Adipocyte (in vitro differentiated cells): ENCODE measurements at regions not wholly inside any gene's neighbourhood (a gene's known extent, or its start where the extent isn't known, plus 50 kb on each side); places are given as distances from the start of the nearest gene placed in this dataset.
"Not testable (repeated sequence)": the region's sequence is repeated elsewhere in the genome, so short reads cannot be mapped to it uniquely, and the experiment has no call there.

Experiments used
- DNase-seq: peaks from one replicate; pipeline ENCODE4 v3.0.0-alpha.2; 2015; ENCODE audit warnings: low read depth
- H3K27me3 ChIP-seq: replicated peaks from 2 replicates; pipeline ENCODE4 v1.7.0; 2013; ENCODE audit warnings: mild to moderate bottlenecking, low read length, moderate library complexity; ENCODE audit not compliant: control insufficient read depth, insufficient read depth
- H3K36me3 ChIP-seq: 2 replicates; pipeline ENCODE4 v1.7.0; 2013; ENCODE audit warnings: low read length, mild to moderate bottlenecking, moderate library complexity; ENCODE audit not compliant: control insufficient read depth, insufficient read depth, severe bottlenecking
- H3K4me1 ChIP-seq: 2 replicates; pipeline ENCODE4 v1.7.0; 2013; ENCODE audit warnings: mild to moderate bottlenecking, low read length, moderate library complexity; ENCODE audit not compliant: control insufficient read depth, insufficient read depth
- H3K4me3 ChIP-seq: 2 replicates; pipeline ENCODE4 v1.7.0; 2013; ENCODE audit warnings: mild to moderate bottlenecking, low read length, moderate library complexity
- H3K9ac ChIP-seq: 2 replicates; pipeline ENCODE4 v1.7.0; 2013; ENCODE audit warnings: mild to moderate bottlenecking, low read length, moderate library complexity
- H3K9me3 ChIP-seq: 2 replicates; pipeline ENCODE4 v1.7.0; 2013; ENCODE audit warnings: mild to moderate bottlenecking, low read length, moderate library complexity; ENCODE audit not compliant: control insufficient read depth

- DNase-seq, H3K9ac ChIP-seq, H3K27me3 ChIP-seq, H3K9me3 ChIP-seq, H3K36me3 ChIP-seq, H3K4me3 ChIP-seq: not testable (repeated sequence)
- H3K4me1 ChIP-seq, result peaks cover 36% of the 10 kb centered on the region
Measured at GRCh38 chr3:171983685-171984084, 55.7 kb upstream of the FNDC3B start.

- no peaks in the 10 kb centered on the region for H3K27me3 ChIP-seq
Measured at GRCh38 chr3:171984883-171985282, 54.5 kb upstream of the FNDC3B start.

GRCh38 chr3:171986176-171986575 is 53.2 kb upstream of the FNDC3B start:
- Histone ChIP-seq H3K27me3 (no peaks in the 10 kb centered on the region), H3K9me3 (no peaks in the 10 kb centered on the region), H3K4me3 (no peak overlapping the region), H3K9ac (no peak overlapping the region), H3K36me3 (no peaks in the 10 kb centered on the region), H3K4me1 (peaks cover 36% of the 10 kb centered on the region)
- DNase-seq, result no peak

More at GRCh38 chr3:171984883-171985282, 54.5 kb upstream of the FNDC3B start:
- H3K9me3 ChIP-seq, result no peaks in the 10 kb centered on the region
- H3K4me1 ChIP-seq, result peaks cover 36% of the 10 kb centered on the region
- H3K36me3 ChIP-seq, result no peaks in the 10 kb centered on the region
- H3K9ac ChIP-seq, result no peak overlapping the region
- peak; percentile 59 for DNase-seq
- no peak overlapping the region for H3K4me3 ChIP-seq

- H3K9ac ChIP-seq, result no peak overlapping the region
- peaks cover 36% of the 10 kb centered on the region for H3K4me1 ChIP-seq
- no peaks in the 10 kb centered on the region for H3K36me3 ChIP-seq
- DNase-seq, result no peak
- no peaks in the 10 kb centered on the region for H3K27me3 ChIP-seq
- H3K9me3 ChIP-seq, result no peaks in the 10 kb centered on the region
- H3K4me3 ChIP-seq, result no peak overlapping the region
Measured at GRCh38 chr3:171986757-171987518, 52.4 kb upstream of the FNDC3B start.
